Heart left ventricle (tissue), 16 donors: ENCODE measurements at regions not wholly inside any gene's neighbourhood (a gene's known extent, or its start where the extent isn't known, plus 50 kb on each side); places are given as distances from the start of the nearest gene placed in this dataset.
"Not testable (repeated sequence)": the region's sequence is repeated elsewhere in the genome, so short reads cannot be mapped to it uniquely, and the experiment has no call there.

ENCODE experiments used
- ATAC-seq, 4 donors: fragments of 200-7000 bp; cut with Tn5 transposase; one replicate each; pipeline ENCODE4 v1.9.1; 2020 to 2022; ENCODE audit warnings: moderate library complexity in 4 of 4, mild to moderate bottlenecking in 3 of 4, moderate number of reproducible peaks in 1 of 4
- DNase-seq, 5 donors: peaks; one replicate each; pipeline ENCODE4 v3.0.0-alpha.2; 2020
- H3K27ac ChIP-seq, 12 donors: fragments of 200-600 bp; sonication (generic) in 4 of 12; one replicate each; pipeline versions ENCODE4 v1.5.0 to v1.8.0; 2016 to 2022; ENCODE audit warnings: mild to moderate bottlenecking in 2 of 12
- H3K27me3 ChIP-seq, 9 donors: fragments of 200-600 bp; sonication (generic) in 2 of 9; one replicate each; pipeline versions ENCODE4 v1.5.1 to v1.8.0; 2016 to 2022; ENCODE audit warnings: mild to moderate bottlenecking in 3 of 9
- H3K36me3 ChIP-seq, 9 donors: fragments of 200-600 bp; sonication (generic) in 2 of 9; one replicate each; pipeline versions ENCODE4 v1.5.0 to v1.8.0; 2018 to 2022; ENCODE audit warnings: mild to moderate bottlenecking in 2 of 9
- H3K4me1 ChIP-seq, 12 donors: fragments of 200-600 bp; sonication (generic) in 4 of 12; one replicate each; pipeline versions ENCODE4 v1.5.0 to v1.8.0; 2016 to 2022; ENCODE audit warnings: mild to moderate bottlenecking in 3 of 12
- H3K4me3 ChIP-seq, 12 donors: fragments of 200-600 bp; sonication (generic) in 4 of 12; one replicate each; pipeline versions ENCODE4 v1.5.0 to v1.8.0; 2017 to 2022; ENCODE audit warnings: mild to moderate bottlenecking in 9 of 12, moderate library complexity in 4 of 12
- H3K9me3 ChIP-seq, 12 donors: fragments of 200-600 bp; sonication (generic) in 4 of 12; one replicate each; pipeline versions ENCODE4 v1.5.0 to v1.8.0; 2016 to 2022; ENCODE audit warnings: mild to moderate bottlenecking in 1 of 12
- POLR2A ChIP-seq, 2 donors: fragments of 450-650 bp; IDR thresholded peaks; one replicate each; pipeline ENCODE4 v1.6.1; 2017; ENCODE audit warnings: antibody characterized with exemption in 2 of 2, mild to moderate bottlenecking in 2 of 2, moderate library complexity in 2 of 2
- WGBS, 4 donors: extraction: QIAGEN DNeasy Blood & Tissue Kit in 2 of 4; methylation state at CpG; one replicate each; pipeline versions ENCODE4 v1.1.5 to v1.1.7; 2013 to 2018; 5-methylcytosine and 5-hydroxymethylcytosine counted together
- intact Hi-C, 10 donors: fragments of 100-400 bp; cut with DNase I; formaldehyde crosslinking; loops; one replicate each; pipeline versions ENCODE4 v1.11.1 to v1.14.2; 2022
- TF ChIP-seq, protein P1 (sequence below), 12 donors: fragments of 200-600 bp; sonication (generic) in 4 of 12; IDR thresholded peaks; one replicate each; pipeline versions ENCODE4 v1.5.0 to v1.8.0; 2018 to 2022; ENCODE audit warnings: antibody characterized with exemption in 12 of 12, mild to moderate bottlenecking in 5 of 12
- donor health status: ischemic (EF 13 %, LVEDD 7.1; RV severe dilation, severe dysfunction).
- donor health status: healthy with polysubstance abuse.
- donor health status: DM: no; HTN: yes; CAD: no.
- donor health status: DM: no; HTN: no; CAD: no.
- donor health status: ischemic (EF 25% LVEDD 6.9; RV normal size, moderate dysfunction).
- donor health status: ischemic (EF 25% LVEDD 5.7; RV mildly dilated, moderate dysfunction).
- donor health status: healthy.
- donor health status: DM: yes; HTN: yes; CAD: no.
- donor health status: ischemic (EF 35%, LVEDD 5.7; RV mildly dilated, moderate dysfunction).
- donor health status: nonischemic (EF 11% LVEDD 7.7; RV severe dilation, severe dysfunction).
- donor health status: DM: yes; HTN: yes; CAD: no.
- donor health status: PGD.
- donor health status: ischemic (EF 29% LVEDD 5.4; RV normal size, mild dysfunction).
- donor health status: nonischemic (EF 23%, LVEDD 6.1; RV moderate dilation, normal function).

DNA sequence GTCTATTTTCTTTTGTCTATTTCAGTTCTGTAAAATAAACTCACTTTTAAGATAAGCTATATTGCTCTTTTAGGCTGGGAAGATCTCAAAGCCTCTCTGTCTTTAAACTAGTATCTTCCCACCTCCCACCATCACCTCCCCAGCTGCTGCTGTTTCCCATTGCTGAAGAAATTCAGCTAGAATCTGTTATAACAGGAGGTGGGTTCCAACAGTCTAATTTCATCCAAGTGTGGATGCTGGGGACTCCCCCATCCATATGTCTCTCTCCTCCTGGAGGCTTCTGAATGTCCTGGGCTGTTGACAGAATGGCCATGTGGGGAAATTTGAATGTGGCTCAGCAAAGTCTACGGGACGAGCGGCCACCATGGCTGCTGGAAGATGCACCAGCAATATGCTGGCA lies 301.0 kb downstream of the RASEF start:
- intact Hi-C loops, result no loop called here
- H3K4me1 ChIP-seq, result no peaks in the 10 kb centered on the region
- DNase-seq, result no peak
- H3K4me3 ChIP-seq, result no peak overlapping the region
- WGBS, 4 donors, result 89 to 92% (median 89%) methylated on average over 3 of the region's 3 CpGs; no CpG with 5 or more reads in 1 of the 4 donors
- H3K27ac ChIP-seq, result no peak overlapping the region
- no peaks in the 10 kb centered on the region for H3K27me3 ChIP-seq
- no peaks in the 10 kb centered on the region for H3K36me3 ChIP-seq
- TF ChIP-seq POLR2A (IDR thresholded peaks at IDR 0.05), result no peak
- TF ChIP-seq, protein P1, sequence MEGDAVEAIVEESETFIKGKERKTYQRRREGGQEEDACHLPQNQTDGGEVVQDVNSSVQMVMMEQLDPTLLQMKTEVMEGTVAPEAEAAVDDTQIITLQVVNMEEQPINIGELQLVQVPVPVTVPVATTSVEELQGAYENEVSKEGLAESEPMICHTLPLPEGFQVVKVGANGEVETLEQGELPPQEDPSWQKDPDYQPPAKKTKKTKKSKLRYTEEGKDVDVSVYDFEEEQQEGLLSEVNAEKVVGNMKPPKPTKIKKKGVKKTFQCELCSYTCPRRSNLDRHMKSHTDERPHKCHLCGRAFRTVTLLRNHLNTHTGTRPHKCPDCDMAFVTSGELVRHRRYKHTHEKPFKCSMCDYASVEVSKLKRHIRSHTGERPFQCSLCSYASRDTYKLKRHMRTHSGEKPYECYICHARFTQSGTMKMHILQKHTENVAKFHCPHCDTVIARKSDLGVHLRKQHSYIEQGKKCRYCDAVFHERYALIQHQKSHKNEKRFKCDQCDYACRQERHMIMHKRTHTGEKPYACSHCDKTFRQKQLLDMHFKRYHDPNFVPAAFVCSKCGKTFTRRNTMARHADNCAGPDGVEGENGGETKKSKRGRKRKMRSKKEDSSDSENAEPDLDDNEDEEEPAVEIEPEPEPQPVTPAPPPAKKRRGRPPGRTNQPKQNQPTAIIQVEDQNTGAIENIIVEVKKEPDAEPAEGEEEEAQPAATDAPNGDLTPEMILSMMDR (IDR thresholded peaks at IDR 0.05), result no peak
- no peaks in the 10 kb centered on the region for H3K9me3 ChIP-seq
- ATAC-seq, result no peak

DNA sequence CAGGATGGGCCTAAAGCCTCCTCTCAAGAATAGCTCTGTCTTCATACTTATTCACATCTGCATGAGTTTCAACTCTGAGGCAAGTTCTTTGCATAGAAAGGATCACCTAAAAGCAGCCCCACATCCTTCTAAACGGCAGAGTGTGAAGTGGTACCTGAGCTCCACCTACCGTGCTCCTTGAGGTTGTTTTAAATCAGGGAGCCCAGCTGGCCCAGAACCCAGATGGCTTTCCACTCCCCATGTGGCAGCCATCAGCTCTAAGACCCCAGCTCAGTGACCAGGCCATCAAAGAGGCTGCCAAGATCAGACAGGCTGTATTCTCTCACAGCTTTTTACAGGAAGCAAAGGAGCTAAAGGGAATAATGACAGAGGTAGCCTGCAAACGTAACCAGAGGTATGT lies 299.3 kb downstream of the RASEF start:
- no peak overlapping the region for H3K4me3 ChIP-seq
- DNase-seq (no peak), ATAC-seq (no peak)
- H3K36me3 ChIP-seq, result no peaks in the 10 kb centered on the region
- TF ChIP-seq POLR2A (IDR thresholded peaks at IDR 0.05), result no peak
- TF ChIP-seq, protein P1 (IDR thresholded peaks at IDR 0.05), result no peak
- no peaks in the 10 kb centered on the region for H3K9me3 ChIP-seq
- intact Hi-C loops, result no loop called here
- H3K27me3 ChIP-seq, result no peaks in the 10 kb centered on the region
- 23 to 36% (median 27%) methylated on average over 3 of the region's 3 CpGs for WGBS, 4 donors
- H3K27ac ChIP-seq, result no peak overlapping the region
- no peaks in the 10 kb centered on the region for H3K4me1 ChIP-seq

DNA sequence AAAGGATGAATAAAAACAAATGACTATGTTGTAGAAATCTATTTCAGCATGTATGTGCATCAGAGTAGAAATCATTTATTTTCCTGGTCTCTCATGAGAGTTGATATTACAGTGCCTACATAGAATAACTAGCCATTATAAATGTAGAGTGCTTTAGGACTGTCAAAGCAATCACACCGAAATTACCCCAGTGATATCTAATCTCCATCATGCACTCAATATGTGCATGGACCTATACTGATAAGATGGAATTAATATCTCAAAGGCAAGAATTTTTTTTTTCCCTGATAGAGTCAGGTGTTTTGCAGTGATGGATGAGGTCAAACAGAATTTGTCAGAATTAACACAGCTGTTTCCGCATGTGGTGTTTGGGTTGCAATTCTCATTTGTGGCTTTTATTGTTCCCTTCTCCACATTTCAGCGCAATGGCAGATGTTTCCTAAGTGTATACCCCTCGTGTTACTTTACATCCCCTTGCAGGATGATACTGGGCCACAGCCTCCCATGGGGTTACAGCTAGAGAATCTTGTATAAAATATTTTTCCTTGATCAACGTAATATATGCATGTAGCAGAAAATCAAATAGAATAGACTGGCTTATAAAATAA lies 298.8 kb downstream of the RASEF start:
- Histone ChIP-seq H3K4me3 (no peak overlapping the region), H3K4me1 (no peaks in the 10 kb centered on the region), H3K27ac (no peak overlapping the region), H3K27me3 (no peaks in the 10 kb centered on the region), H3K36me3 (no peaks in the 10 kb centered on the region), H3K9me3 (no peaks in the 10 kb centered on the region)
- ATAC-seq (no peak), DNase-seq (no peak)
- 50 to 56% (median 54%) methylated on average over 5 of the region's 5 CpGs for WGBS, 4 donors
- TF ChIP-seq, protein P1 (IDR thresholded peaks at IDR 0.05), result no peak
- TF ChIP-seq POLR2A (IDR thresholded peaks at IDR 0.05), result no peak
- intact Hi-C loops, result no loop called here

DNA sequence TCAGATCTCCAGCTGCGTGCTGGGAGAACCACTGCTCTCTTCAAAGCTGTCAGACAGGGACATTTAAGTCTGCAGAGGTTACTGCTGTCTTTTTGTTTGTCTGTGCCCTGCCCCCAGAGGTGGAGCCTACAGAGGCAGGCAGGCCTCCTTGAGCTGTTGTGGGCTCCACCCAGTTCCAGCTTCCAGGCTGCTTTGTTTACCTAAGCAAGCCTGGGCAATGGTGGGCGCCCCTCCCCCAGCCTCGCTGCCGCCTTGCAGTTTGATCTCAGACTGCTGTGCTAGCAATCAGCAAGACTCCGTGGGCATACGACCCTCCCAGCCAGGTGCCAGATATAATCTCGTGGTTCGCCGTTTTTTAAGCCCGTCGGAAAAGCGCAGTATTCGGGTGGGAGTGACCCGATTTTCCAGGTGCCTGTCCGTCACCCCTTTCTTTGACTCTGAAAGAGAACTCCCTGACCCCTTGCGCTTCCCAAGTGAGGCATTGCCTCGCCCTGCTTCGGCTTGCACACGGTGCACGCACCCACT lies 288.2 kb downstream of the RASEF start:
- intact Hi-C loops, H3K4me3 ChIP-seq, H3K27me3 ChIP-seq, ATAC-seq, H3K4me1 ChIP-seq, H3K9me3 ChIP-seq, H3K36me3 ChIP-seq, DNase-seq, H3K27ac ChIP-seq: not testable (repeated sequence)
- 78 to 89% (median 80%) methylated on average over 18 to 20 of the region's 20 CpGs for WGBS, 4 donors

DNA sequence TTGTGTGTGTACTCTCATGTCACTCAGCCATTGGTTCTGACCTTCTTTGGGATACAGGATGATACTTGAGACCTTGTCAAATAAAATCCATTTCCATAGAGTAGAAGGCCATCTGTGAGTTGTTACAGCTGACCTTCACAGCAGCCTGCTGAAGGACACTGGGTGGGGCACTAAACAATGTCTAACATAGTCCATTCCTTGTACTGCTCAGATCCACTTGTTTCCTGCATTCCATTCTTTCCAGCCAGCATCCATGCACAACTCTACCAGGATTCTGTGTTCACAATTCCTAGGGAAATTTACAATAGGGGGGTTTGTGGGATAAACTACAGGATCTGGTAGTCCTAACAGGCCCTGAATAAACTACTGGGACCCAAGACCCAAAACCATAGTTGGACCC lies 286.4 kb downstream of the RASEF start:
- no peak for ATAC-seq
- Histone ChIP-seq H3K27ac (no peak overlapping the region), H3K36me3 (no peaks in the 10 kb centered on the region), H3K4me3 (no peak overlapping the region), H3K9me3 (peaks cover 0 to 5% (median 0%) of the 10 kb centered on the region in 12 donors), H3K4me1 (no peaks in the 10 kb centered on the region), H3K27me3 (no peaks in the 10 kb centered on the region)
- no peak for TF ChIP-seq POLR2A (IDR thresholded peaks at IDR 0.05)
- TF ChIP-seq, protein P1 (IDR thresholded peaks at IDR 0.05), result no peak
- intact Hi-C loops, result no loop called here
- DNase-seq, result no peak
